H9 (cell line): ENCODE measurements at regions not wholly inside any gene's neighbourhood (a gene's known extent, or its start where the extent isn't known, plus 50 kb on each side); places are given as distances from the start of the nearest gene placed in this dataset.

Source experiments
- DNase-seq: peaks from one replicate; pipeline ENCODE4 v3.0.0-alpha.2; 2017
- H2AFZ ChIP-seq: one replicate; pipeline ENCODE4 v1.6.1; 2013; ENCODE audit warnings: mild to moderate bottlenecking, low read length, control low read depth, moderate library complexity
- H2AK5ac ChIP-seq: 2 replicates; pipeline ENCODE4 v1.6.1; 2013; ENCODE audit warnings: low read length, control low read depth, mixed read lengths; ENCODE audit not compliant: insufficient read length
- H2BK120ac ChIP-seq: one replicate; pipeline ENCODE4 v1.6.1; 2013; ENCODE audit warnings: low read depth, mild to moderate bottlenecking, low read length, control low read depth, inconsistent platforms; ENCODE audit not compliant: poor library complexity, severe bottlenecking
- H2BK12ac ChIP-seq: 2 replicates; pipeline ENCODE4 v1.6.1; 2013; ENCODE audit warnings: low read length, control low read depth, mixed read lengths, low read depth; ENCODE audit not compliant: insufficient read length
- H2BK15ac ChIP-seq: 2 replicates; pipeline ENCODE4 v1.6.1; 2013; ENCODE audit warnings: low read depth, low read length, control low read depth
- H2BK20ac ChIP-seq: one replicate; pipeline ENCODE4 v1.6.1; 2013; ENCODE audit warnings: low read depth, mild to moderate bottlenecking, low read length, control low read depth, inconsistent platforms; ENCODE audit not compliant: poor library complexity, severe bottlenecking
- H2BK5ac ChIP-seq: 2 replicates; pipeline ENCODE4 v1.6.1; 2013; ENCODE audit warnings: low read length, control low read depth, mixed read lengths; ENCODE audit not compliant: insufficient read length
- H3K14ac ChIP-seq: 2 replicates; pipeline ENCODE4 v1.6.1; 2013; ENCODE audit warnings: low read length, control low read depth; ENCODE audit not compliant: insufficient read depth
- H3K18ac ChIP-seq: 2 replicates; pipeline ENCODE4 v1.6.1; 2013; ENCODE audit warnings: low read depth, mild to moderate bottlenecking, mixed read lengths, low read length, control low read depth; ENCODE audit not compliant: insufficient read length
- H3K23ac ChIP-seq: 2 replicates; pipeline ENCODE4 v1.6.1; 2013; ENCODE audit warnings: low read length, control low read depth, mixed read lengths, low read depth; ENCODE audit not compliant: insufficient read length
- H3K23me2 ChIP-seq: 2 replicates; pipeline ENCODE4 v1.6.1; 2013; ENCODE audit warnings: low read depth, mild to moderate bottlenecking, mixed read lengths, low read length, control low read depth; ENCODE audit not compliant: insufficient read length, poor library complexity, severe bottlenecking
- H3K27ac ChIP-seq: 2 replicates; pipeline ENCODE4 v1.5.1; 2013; ENCODE audit warnings: low read length, control low read depth, mixed read lengths, low read depth; ENCODE audit not compliant: insufficient read length
- H3K27me3 ChIP-seq: 2 replicates; pipeline ENCODE4 v1.6.1; 2013; ENCODE audit warnings: low read length, control low read depth, inconsistent platforms; ENCODE audit not compliant: insufficient read depth
- H3K4ac ChIP-seq: 2 replicates; pipeline ENCODE4 v1.6.1; 2013; ENCODE audit warnings: low read depth, mild to moderate bottlenecking, control low read depth, inconsistent platforms, low read length, moderate library complexity
- H3K4me1 ChIP-seq: 2 replicates; pipeline ENCODE4 v1.6.1; 2013; ENCODE audit warnings: low read length, control low read depth, inconsistent platforms; ENCODE audit not compliant: insufficient read depth
- H3K4me2 ChIP-seq: 2 replicates; pipeline ENCODE4 v1.6.1; 2013; ENCODE audit warnings: low read length, control low read depth, mixed read lengths; ENCODE audit not compliant: insufficient read length, insufficient read depth
- H3K56ac ChIP-seq: 2 replicates; pipeline ENCODE4 v1.6.1; 2013; ENCODE audit warnings: low read depth, mild to moderate bottlenecking, mixed read lengths, low read length, control low read depth; ENCODE audit not compliant: insufficient read length
- H3K79me1 ChIP-seq: 2 replicates; pipeline ENCODE4 v1.6.1; 2013; ENCODE audit warnings: low read depth, mild to moderate bottlenecking, moderate library complexity, low read length, control low read depth, inconsistent platforms; ENCODE audit not compliant: insufficient read depth, poor library complexity, severe bottlenecking
- H3K79me2 ChIP-seq: 2 replicates; pipeline ENCODE4 v1.6.1; 2013; ENCODE audit warnings: low read length, control low read depth, inconsistent platforms; ENCODE audit not compliant: insufficient read depth
- H3K9ac ChIP-seq: 2 replicates; pipeline ENCODE4 v1.6.1; 2013; ENCODE audit warnings: low read length, control low read depth, mixed read lengths; ENCODE audit not compliant: insufficient read length; ENCODE audit errors: extremely low read depth
- H3K9me3 ChIP-seq: one replicate; pipeline ENCODE4 v1.6.1; 2013; ENCODE audit warnings: low read depth, low read length, inconsistent platforms; ENCODE audit not compliant: control insufficient read depth
- H3T11ph ChIP-seq: one replicate; pipeline ENCODE4 v1.6.1; 2013; ENCODE audit warnings: mild to moderate bottlenecking, low read length, control low read depth, inconsistent platforms
- H4K20me1 ChIP-seq: one replicate; pipeline ENCODE4 v1.6.1; 2013; ENCODE audit not compliant: control insufficient read depth, insufficient read length, insufficient read depth
- H4K5ac ChIP-seq: 2 replicates; pipeline ENCODE4 v1.6.1; 2013; ENCODE audit warnings: low read depth, mild to moderate bottlenecking, mixed read lengths, low read length, control low read depth; ENCODE audit not compliant: insufficient read length
- H4K8ac ChIP-seq: replicated peaks from 2 replicates; pipeline ENCODE4 v1.6.1; 2013; ENCODE audit warnings: low read length, control low read depth, mixed read lengths, low read depth; ENCODE audit not compliant: insufficient read length
- H4K91ac ChIP-seq: 2 replicates; pipeline ENCODE4 v1.6.1; 2013; ENCODE audit warnings: low read depth, mild to moderate bottlenecking, moderate library complexity, mixed read lengths, low read length, control low read depth; ENCODE audit not compliant: insufficient read length
- H3K27ac Mint-ChIP-seq, 3 experiments: 2 replicates in 2 of 3; 3 replicates in 1 of 3; pipeline ENCODE4 v1.8.0; 2020 to 2021; ENCODE audit warnings: mixed read lengths in 3 of 3, mild to moderate bottlenecking in 1 of 3, moderate library complexity in 1 of 3
- H3K27me3 Mint-ChIP-seq: 2 replicates; pipeline ENCODE4 v1.8.0; 2021; ENCODE audit warnings: low read depth, mild to moderate bottlenecking, moderate library complexity, mixed read lengths
- H3K36me3 Mint-ChIP-seq, 3 experiments: 2 replicates in 2 of 3; 3 replicates in 1 of 3; pipeline ENCODE4 v1.8.0; 2020 to 2021; ENCODE audit warnings: low read depth in 3 of 3, mixed read lengths in 3 of 3; ENCODE audit not compliant: insufficient read depth in 1 of 3
- H3K4me1 Mint-ChIP-seq, 2 experiments: 2 replicates each; pipeline ENCODE4 v1.8.0; 2020; ENCODE audit warnings: mixed read lengths in 2 of 2
- H3K4me3 Mint-ChIP-seq, 2 experiments: 2 replicates in 1 of 2; 3 replicates in 1 of 2; pipeline ENCODE4 v1.8.0; 2020 to 2021; ENCODE audit warnings: mild to moderate bottlenecking in 2 of 2, mixed read lengths in 2 of 2, moderate library complexity in 1 of 2
- H3K9me3 Mint-ChIP-seq, 2 experiments: 2 replicates in 1 of 2; 3 replicates in 1 of 2; pipeline ENCODE4 v1.8.0; 2020; ENCODE audit warnings: mild to moderate bottlenecking in 2 of 2, mixed read lengths in 2 of 2, moderate library complexity in 1 of 2
- CTCF ChIP-seq: fragments of 200-600 bp; sonication (generic); conservative IDR thresholded peaks from 3 replicates; pipeline ENCODE4 v1.8.0; 2021; ENCODE audit warnings: antibody characterized with exemption, mild to moderate bottlenecking
- WGBS: extraction: QIAGEN DNeasy Blood & Tissue Kit; methylation state at CpG from one replicate; pipeline ENCODE4 v1.1.7; 2013; ENCODE audit warnings: missing lambda C conversion rate, low lambda C conversion rate, mixed read lengths; ENCODE audit not compliant: insufficient read length; ENCODE audit errors: extremely low coverage; 5-methylcytosine and 5-hydroxymethylcytosine counted together

DNA sequence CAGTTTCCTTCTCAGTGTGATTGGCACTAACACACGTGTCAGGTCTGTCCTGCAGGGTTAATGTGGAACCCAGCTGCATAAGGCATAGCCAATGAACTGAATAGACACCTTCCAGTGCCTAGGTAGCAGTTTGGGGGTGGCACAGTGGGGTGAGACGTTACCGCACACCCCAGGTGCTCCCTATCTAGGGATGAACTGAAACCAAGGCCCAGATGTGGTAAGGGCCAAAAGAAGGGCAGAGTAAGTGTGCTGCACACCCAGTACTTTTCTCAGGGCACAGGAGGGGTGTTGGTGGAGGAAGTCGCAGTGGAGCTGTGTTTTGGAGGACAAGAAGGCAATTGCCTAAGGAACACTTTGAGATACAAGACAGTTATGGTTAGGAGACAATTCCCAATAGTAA lies 317.9 kb upstream of the TSHZ3 start:
- Histone ChIP-seq H4K8ac (no peak overlapping the region), H2BK5ac (no peak overlapping the region), H3K14ac (no peak overlapping the region), H4K20me1 (no peaks in the 10 kb centered on the region), H3K56ac (no peak overlapping the region), H3K79me1 (no peaks in the 10 kb centered on the region), H3T11ph (no peak overlapping the region), H3K4me1 (no peaks in the 10 kb centered on the region), H2BK20ac (no peak overlapping the region), H3K27ac (no peak overlapping the region), H3K79me2 (no peaks in the 10 kb centered on the region), H3K23me2 (no peaks in the 10 kb centered on the region), H3K27me3 (no peaks in the 10 kb centered on the region), H3K23ac (no peak overlapping the region), H2BK12ac (no peak overlapping the region), H2AK5ac (no peak overlapping the region), H4K5ac (no peak overlapping the region), H3K4me2 (no peak overlapping the region), H2BK15ac (no peak overlapping the region), H3K4ac (no peak overlapping the region), H4K91ac (no peak overlapping the region), H2BK120ac (no peak overlapping the region), H3K9ac (no peak overlapping the region), H3K18ac (no peak overlapping the region), H3K9me3 (no peaks in the 10 kb centered on the region), H2AFZ (no peak overlapping the region)
- WGBS, result no CpG with 5 or more reads among the region's 4 CpGs
- no peak for TF ChIP-seq CTCF
- Mint-ChIP-seq H3K4me3 (no peak overlapping the region), H3K9me3 (no peaks in the 10 kb centered on the region; a peak in 1 of 5 replicates), H3K4me1 (peaks cover 8% of the 10 kb centered on the region in 2 experiments), H3K27ac (no peak overlapping the region), H3K36me3 (no peaks in the 10 kb centered on the region), H3K27me3 (no peaks in the 10 kb centered on the region)
- no peak for DNase-seq
